Limb (tissue), 2 donors: ENCODE measurements at regions not wholly inside any gene's neighbourhood (a gene's known extent, or its start where the extent isn't known, plus 50 kb on each side); places are given as distances from the start of the nearest gene placed in this dataset.
"Not testable (repeated sequence)": the region's sequence is repeated elsewhere in the genome, so short reads cannot be mapped to it uniquely, and the experiment has no call there.

Experiments used
- DNase-seq, 2 donors: peaks; one replicate each; pipeline ENCODE4 v3.0.0-alpha.2; 2016; ENCODE audit errors: extremely low spot score in 2 of 2

- DNase-seq, result no peak
Measured at GRCh38 chr3:177693616-177694264, 496.5 kb upstream of the TBL1XR1 start.

DNA sequence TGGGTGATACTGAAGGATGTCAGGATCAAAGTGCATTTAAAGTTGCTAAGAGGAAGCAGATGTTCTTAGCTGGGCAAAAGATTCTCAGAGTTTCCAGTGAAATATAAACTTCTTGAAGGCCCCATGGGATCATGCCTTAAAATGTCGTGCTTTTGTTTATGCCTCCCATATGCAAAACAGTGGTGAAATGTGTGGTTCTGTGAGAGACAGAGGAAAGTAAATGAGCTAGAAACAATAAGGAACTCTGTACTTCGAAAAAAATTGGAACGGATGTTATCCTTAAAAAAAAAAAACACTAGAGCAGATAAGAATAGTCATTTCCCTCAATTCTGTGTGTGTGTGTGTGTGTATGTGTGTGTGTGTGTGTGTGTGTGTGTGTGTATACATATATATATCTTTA is 497.0 kb upstream of the TBL1XR1 start:
- DNase-seq, result peak in 1 of 2 donors; percentile 76

DNA sequence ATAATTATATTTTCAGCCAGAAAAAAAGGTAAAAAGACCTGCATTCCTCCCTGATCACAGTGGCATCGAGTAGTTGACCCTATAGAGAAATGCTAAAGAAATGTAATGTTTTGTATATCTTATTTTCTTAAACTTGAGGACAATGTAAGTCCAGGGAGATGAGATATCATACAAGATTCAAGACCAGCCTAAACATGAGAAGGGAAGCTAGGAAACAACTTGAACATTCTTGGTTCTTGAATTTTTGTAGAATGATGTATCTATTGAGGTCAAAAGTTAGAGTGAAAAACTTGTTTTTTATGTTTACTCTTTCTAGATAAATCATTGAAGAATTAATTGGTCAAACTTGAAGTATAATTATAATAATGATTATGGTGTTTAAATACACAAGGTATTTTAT is 497.7 kb upstream of the TBL1XR1 start:
- DNase-seq, result no peak

DNA sequence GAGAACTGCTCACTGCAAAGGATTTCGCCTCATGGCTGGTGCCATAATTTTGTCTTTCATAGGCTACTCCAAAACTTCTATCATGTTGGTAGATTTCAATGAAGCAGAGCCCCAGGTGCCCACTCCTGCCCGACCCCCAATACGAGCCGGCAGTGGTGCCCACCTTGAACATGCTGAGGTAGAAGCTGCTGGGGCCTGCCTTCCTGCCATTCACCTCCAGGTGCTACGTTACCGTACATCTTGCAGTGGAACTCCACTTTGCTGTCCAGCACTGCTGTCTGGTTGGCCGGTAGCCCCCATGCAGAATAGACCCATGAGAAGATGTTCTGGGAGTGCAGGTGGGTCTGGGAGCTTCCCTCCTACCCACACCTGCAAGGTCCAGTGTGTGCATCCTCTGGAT is 502.8 kb upstream of the TBL1XR1 start:
- no peak for DNase-seq

- DNase-seq, result no peak
Measured at GRCh38 chr3:177703788-177704187, 506.5 kb upstream of the TBL1XR1 start.

- DNase-seq, result peak in 1 of 2 donors; percentile 56
Measured at GRCh38 chr3:177705976-177706823, 508.9 kb upstream of the TBL1XR1 start.

DNA sequence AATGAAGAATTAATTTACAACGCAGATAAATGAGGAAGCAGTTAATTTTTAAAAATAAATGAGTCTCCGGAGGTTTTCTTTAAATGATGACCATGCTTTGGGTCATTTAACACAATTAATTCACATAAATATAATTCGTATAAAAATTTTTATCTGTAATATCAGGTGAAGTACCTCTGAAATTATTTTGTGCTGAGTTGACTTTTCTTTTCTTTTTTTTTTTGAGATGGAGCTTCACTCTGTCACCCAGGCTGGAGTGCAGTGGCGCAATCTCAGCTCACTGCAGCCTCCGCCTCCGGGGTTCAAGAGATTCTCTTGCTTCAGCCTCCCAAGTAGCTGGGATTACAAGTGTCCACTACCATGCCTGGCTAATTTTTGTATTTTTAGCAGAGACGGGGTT is 512.2 kb upstream of the TBL1XR1 start:
- not testable (repeated sequence) for DNase-seq

DNA sequence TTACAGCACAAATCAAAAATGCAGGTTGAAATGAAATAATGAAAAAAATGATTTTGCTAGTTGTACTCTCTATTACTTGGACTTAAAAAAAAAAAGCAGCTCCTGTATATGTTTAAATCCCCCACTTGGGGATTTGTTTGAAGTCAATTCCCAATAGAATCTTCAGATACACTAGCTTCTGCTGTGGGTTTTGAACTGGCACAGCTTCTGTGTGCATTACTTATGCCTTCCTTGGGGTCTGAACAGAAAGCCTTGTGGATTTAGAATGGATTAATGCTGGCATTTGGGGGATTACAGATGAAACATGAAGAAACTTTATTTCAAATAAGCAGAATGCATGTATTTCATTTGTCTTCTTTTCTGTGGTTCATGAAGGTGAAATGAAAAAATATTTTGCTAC is 513.2 kb upstream of the TBL1XR1 start:
- DNase-seq, result no peak

GRCh38 chr3:177711637-177712036 is 514.4 kb upstream of the TBL1XR1 start:
- no peak for DNase-seq

DNA sequence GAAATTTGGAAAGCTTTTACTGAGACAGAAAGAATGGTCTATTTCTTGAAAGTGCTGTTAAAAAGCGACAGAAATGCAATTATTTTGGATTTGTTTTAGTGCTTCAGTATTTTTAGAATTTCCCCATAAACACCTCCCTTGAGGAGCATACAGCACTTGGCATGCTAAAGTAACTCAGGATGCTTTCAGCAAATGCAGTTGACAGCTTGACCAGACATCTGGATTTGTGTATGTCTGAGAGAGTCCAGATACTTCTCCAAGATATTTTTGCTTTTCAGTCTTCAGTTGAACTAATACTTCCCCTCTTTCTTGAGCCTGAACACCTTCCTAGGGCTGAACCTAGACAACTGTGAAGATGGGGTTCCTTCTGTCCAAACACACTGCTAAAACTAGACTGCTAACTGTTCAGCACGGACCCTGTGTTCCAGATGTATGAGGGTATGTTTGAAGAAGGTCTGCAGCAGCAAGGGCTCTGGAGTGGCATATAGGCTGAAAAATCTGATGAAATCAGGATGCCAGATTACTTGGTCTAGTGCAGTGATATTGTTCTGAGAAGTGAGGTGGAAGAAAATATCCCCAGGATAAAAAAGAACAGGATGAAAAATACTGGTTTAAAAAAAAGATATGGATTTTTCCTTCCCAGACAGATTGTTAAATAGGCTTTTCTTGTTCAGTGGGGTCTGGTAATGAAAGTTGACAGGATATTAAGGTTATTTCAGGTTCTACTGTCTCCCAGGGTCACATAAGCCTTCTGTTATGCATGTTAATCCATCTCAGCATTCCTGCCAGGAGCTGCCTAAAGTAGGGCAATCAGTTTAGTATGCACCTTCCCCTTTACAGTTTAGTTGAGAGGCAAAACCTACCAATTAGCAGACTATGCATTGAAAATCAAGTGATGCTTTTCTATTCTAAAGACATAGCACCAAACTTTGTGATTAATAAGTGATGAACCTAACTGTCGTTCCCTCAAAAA is 516.9 kb upstream of the TBL1XR1 start:
- no peak for DNase-seq

GRCh38 chr3:177714945-177715344 is 517.7 kb upstream of the TBL1XR1 start:
- no peak for DNase-seq

GRCh38 chr3:177715980-177716379 is 518.7 kb upstream of the TBL1XR1 start:
- no peak for DNase-seq

DNA sequence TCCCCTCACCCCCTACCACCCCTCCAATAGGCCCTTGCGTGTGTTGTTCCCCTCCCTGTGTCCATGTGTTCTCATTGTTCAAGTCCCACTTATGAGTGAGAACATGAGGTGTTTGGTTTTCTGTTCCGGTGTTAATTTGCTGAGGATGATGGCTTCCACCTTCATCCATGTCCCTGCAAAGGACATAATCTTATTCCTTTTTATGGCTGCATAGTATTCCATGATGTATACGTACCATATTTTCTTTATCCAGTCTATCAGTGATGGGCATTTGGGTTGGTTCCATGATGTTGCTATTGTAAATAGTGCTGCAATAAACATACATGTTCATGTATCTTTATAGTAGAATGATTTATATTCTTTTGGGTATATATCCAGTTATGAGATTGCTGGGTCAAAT is 523.6 kb upstream of the TBL1XR1 start:
- not testable (repeated sequence) for DNase-seq

DNA sequence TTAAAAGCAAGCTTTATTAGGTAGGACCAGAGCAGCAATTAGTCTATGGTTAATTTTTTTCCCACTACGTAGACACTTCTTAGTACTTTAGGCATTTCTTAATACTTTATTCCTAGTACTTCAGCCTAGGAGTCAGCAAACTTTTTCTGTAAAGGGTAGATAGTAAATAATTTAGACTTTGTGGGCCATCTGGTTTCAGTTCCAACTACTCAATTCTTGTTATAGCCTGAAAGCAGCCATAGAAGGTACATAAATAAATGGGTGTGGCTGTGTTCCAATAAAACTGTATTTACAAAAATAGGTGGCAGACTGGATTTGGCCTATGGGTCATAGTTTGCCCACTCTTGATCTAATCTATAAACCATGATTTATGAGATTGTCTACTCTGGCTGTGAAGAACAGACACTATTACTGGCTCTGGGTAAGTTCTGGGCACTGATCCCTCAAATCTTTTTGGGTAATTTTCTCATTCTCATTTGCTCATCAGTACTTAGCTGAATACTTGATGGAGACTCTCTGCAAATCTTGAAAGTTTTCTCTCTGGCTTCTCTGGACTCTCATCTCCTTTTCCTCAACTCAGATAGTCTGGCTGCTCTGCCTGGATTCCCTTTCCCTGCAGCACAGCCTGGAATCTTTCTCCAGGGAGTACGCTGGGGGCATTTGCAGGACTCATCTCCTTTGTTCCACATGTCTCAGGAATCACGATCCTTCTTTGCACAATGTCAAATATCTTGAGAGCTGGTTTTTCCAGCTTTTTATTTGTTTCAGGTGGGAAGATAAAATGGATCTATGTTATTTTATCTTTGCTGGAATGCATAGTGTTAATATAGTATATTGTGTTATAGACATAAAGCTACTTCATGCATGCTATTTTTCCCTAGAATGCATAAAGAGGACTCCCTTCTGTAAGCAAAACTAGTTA is 524.8 kb upstream of the TBL1XR1 start:
- no peak for DNase-seq

- peak; percentile 45 to 68 for DNase-seq
Measured at GRCh38 chr3:177724020-177724638, 526.8 kb upstream of the TBL1XR1 start.

DNA sequence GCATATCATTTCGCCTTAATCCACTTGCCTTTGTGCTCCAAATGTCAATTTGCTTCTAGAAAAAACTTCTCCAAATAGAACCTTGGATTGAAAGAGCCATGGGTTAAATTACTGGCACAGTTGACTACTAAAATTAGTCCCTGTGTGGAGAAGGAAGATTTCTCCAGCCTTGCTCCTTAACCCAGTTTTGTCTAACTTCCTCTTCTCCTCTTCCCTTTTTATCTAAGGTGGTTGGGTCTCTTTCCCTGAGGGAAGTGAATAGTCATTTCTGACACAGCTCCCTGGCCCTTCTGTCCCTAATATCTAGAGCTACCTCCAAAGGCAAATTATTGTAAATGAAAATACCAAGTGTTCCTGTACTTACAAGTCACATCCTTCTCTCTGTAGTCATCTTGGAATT is 527.9 kb upstream of the TBL1XR1 start:
- no peak for DNase-seq

- DNase-seq, result no peak
Measured at GRCh38 chr3:177726807-177727206, 529.5 kb upstream of the TBL1XR1 start.

DNA sequence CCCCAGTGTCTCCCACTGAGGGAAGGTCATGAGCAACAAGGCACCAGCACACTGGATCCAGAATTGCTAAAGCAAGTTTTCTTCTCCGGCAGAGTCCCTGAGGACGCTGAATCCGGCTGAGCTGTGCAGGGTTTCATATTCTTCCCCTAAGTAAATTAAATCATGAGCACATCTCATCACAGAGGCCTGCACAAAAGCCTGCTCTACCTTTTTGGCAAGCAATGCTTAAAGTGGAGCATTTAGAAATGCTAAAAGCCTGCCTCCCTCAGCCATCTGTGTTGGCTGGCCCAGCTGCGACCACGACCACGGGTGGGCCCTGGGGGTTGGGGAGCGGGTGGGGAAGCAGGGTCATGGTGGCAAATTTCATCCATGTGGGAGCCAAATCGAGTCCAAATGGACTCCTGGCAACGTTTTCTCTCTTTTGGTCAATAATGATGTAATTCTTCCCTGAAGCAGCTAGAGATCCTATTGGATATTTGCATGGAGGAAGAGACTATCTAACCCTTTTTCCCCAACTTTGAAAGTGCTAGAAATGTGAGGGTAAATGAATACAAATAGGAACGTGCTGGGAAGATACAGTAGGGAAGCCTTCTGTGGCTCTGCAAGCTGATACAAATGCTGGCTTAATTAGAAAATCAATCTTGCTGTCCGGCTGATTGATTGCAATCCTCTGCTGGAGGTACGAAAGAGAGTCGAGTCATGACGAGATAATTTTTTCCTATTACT is 532.8 kb upstream of the TBL1XR1 start:
- DNase-seq, result peak; percentile 74 to 78

- DNase-seq, result no peak
Measured at GRCh38 chr3:177730814-177731213, 533.5 kb upstream of the TBL1XR1 start.
